Thyroid gland (tissue), 4 donors: ENCODE measurements at regions not wholly inside any gene's neighbourhood (a gene's known extent, or its start where the extent isn't known, plus 50 kb on each side); places are given as distances from the start of the nearest gene placed in this dataset.
A peak's percentile ranks its signal among the peaks of the same experiment; 100 is the strongest.

Source experiments
- DNase-seq, 2 donors: peaks; one replicate each; pipeline ENCODE4 v3.0.0-alpha.2; 2019
- H3K27ac ChIP-seq, 3 donors: fragments of 200-600 bp; sonication (generic); 1 replicate in 2 of 3; 2 replicates in 1 of 3; pipeline ENCODE4 v1.5.1; 2016 to 2019; ENCODE audit warnings: mild to moderate bottlenecking in 1 of 3, moderate library complexity in 1 of 3
- H3K27me3 ChIP-seq: fragments of 200-600 bp; sonication (generic); one replicate; pipeline ENCODE4 v1.5.1; 2019
- H3K36me3 ChIP-seq, 2 donors: fragments of 200-600 bp; sonication (generic); one replicate each; pipeline ENCODE4 v1.5.1; 2016 to 2019
- H3K4me1 ChIP-seq, 2 donors: fragments of 200-600 bp; sonication (generic); one replicate each; pipeline ENCODE4 v1.5.1; 2017 to 2019
- H3K4me3 ChIP-seq, 3 donors: fragments of 200-600 bp; sonication (generic); replicated peaks in 1 of 3; 1 replicate in 2 of 3; 2 replicates in 1 of 3; pipeline ENCODE4 v1.5.1; 2016; ENCODE audit warnings: mild to moderate bottlenecking in 1 of 3
- H3K9me3 ChIP-seq: fragments of 200-600 bp; sonication (generic); one replicate; pipeline ENCODE4 v1.5.1; 2017
- CTCF ChIP-seq, 6 experiments: fragments of 200-600 bp in 3 of 6; fragments of 450-650 bp in 3 of 6; sonication (generic) in 3 of 6; IDR thresholded peaks; one replicate each; pipeline ENCODE4 v1.5.1; 2016 to 2019; ENCODE audit warnings: antibody characterized with exemption in 6 of 6, mild to moderate bottlenecking in 2 of 6, inconsistent platforms in 1 of 6, moderate library complexity in 1 of 6
- POLR2A ChIP-seq, 2 donors: fragments of 450-650 bp; IDR thresholded peaks; one replicate each; pipeline ENCODE4 v1.6.1; 2017; ENCODE audit warnings: antibody characterized with exemption in 2 of 2, mild to moderate bottlenecking in 2 of 2, moderate library complexity in 1 of 2
- WGBS, 2 donors: methylation state at CpG; one replicate each; pipeline ENCODE4 v1.1.5; 2017; 5-methylcytosine and 5-hydroxymethylcytosine counted together
- intact Hi-C: fragments of 100-400 bp; cut with DNase I; formaldehyde crosslinking; loops from one replicate; pipeline ENCODE4 v1.15.1; 2023

GRCh38 chr7:17427924-17428323 lies 129.5 kb downstream of the AHR start:
- Histone ChIP-seq H3K4me3 (no peak overlapping the region), H3K36me3 (no peaks in the 10 kb centered on the region), H3K9me3 (no peaks in the 10 kb centered on the region), H3K27me3 (no peaks in the 10 kb centered on the region), H3K4me1 (no peaks in the 10 kb centered on the region), H3K27ac (no peak overlapping the region)
- DNase-seq = no peak
- intact Hi-C loops = no loop called here
- TF ChIP-seq CTCF (IDR thresholded peaks at IDR 0.05) (no peak), POLR2A (IDR thresholded peaks at IDR 0.05) (no peak)

GRCh38 chr7:17429579-17429978 lies 131.1 kb downstream of the AHR start:
- 81 to 96% methylated on average over 4 of the region's 4 CpGs for WGBS, 2 donors
- intact Hi-C loops = no loop called here

GRCh38 chr7:17432793-17433192 lies 134.3 kb downstream of the AHR start:
- no peak for DNase-seq
- Histone ChIP-seq H3K9me3 (no peaks in the 10 kb centered on the region), H3K27ac (no peak overlapping the region), H3K4me1 (peaks cover 10 to 12% of the 10 kb centered on the region in 2 donors), H3K4me3 (no peak overlapping the region), H3K36me3 (no peaks in the 10 kb centered on the region), H3K27me3 (no peaks in the 10 kb centered on the region)
- TF ChIP-seq CTCF (IDR thresholded peaks at IDR 0.05) = no peak
- TF ChIP-seq POLR2A (IDR thresholded peaks at IDR 0.05) = no peak
- 81 to 93% methylated on average over 3 of the region's 3 CpGs for WGBS, 2 donors
- intact Hi-C loops = no loop called here

More at GRCh38 chr7:17429579-17429978, 131.1 kb downstream of the AHR start:
- TF ChIP-seq CTCF (IDR thresholded peaks at IDR 0.05) (no peak), POLR2A (IDR thresholded peaks at IDR 0.05) (no peak)
- DNase-seq = no peak
- Histone ChIP-seq H3K9me3 (no peaks in the 10 kb centered on the region), H3K4me3 (no peak overlapping the region), H3K27me3 (no peaks in the 10 kb centered on the region), H3K4me1 (peaks cover 6 to 9% of the 10 kb centered on the region in 2 donors), H3K27ac (no peak overlapping the region), H3K36me3 (no peaks in the 10 kb centered on the region)

GRCh38 chr7:17434191-17434590 lies 135.7 kb downstream of the AHR start:
- H3K9me3 ChIP-seq = no peaks in the 10 kb centered on the region
- H3K36me3 ChIP-seq = no peaks in the 10 kb centered on the region
- intact Hi-C loops = no loop called here
- H3K4me3 ChIP-seq = no peak overlapping the region
- H3K4me1 ChIP-seq = peaks cover 10 to 12% of the 10 kb centered on the region in 2 donors
- no peaks in the 10 kb centered on the region for H3K27me3 ChIP-seq
- 64 to 69% methylated on average over 3 of the region's 3 CpGs for WGBS, 2 donors
- H3K27ac ChIP-seq = no peak overlapping the region
- TF ChIP-seq CTCF (IDR thresholded peaks at IDR 0.05) (no peak), POLR2A (IDR thresholded peaks at IDR 0.05) (no peak)
- DNase-seq = peak; percentile 9 to 21

- Histone ChIP-seq H3K27me3 (no peaks in the 10 kb centered on the region), H3K4me1 (peaks cover 10 to 12% of the 10 kb centered on the region in 2 donors), H3K9me3 (no peaks in the 10 kb centered on the region), H3K36me3 (no peaks in the 10 kb centered on the region), H3K4me3 (no peak overlapping the region), H3K27ac (no peak overlapping the region)
- DNase-seq = peak; percentile 10 to 15
- TF ChIP-seq CTCF (IDR thresholded peaks at IDR 0.05) = no peak
- no peak for TF ChIP-seq POLR2A (IDR thresholded peaks at IDR 0.05)
- intact Hi-C loops = no loop called here
- 88 to 90% methylated on average over 6 of the region's 6 CpGs for WGBS, 2 donors
These were observed 136.6 kb downstream of the AHR start for GRCh38 chr7:17434841-17435692.
